Colonic mucosa (tissue), 4 donors: ENCODE measurements at regions not wholly inside any gene's neighbourhood (a gene's known extent, or its start where the extent isn't known, plus 50 kb on each side); places are given as distances from the start of the nearest gene placed in this dataset.

Source experiments
- DNase-seq: peaks from one replicate; pipeline ENCODE4 v3.0.0-alpha.2; 2020
- H3K27ac ChIP-seq: fragments of 200-600 bp; one replicate; pipeline ENCODE4 v1.8.0; 2021
- H3K27me3 ChIP-seq: fragments of 200-600 bp; one replicate; pipeline ENCODE4 v1.8.0; 2021
- H3K36me3 ChIP-seq: fragments of 200-600 bp; one replicate; pipeline ENCODE4 v1.8.0; 2021
- H3K4me1 ChIP-seq: fragments of 200-600 bp; one replicate; pipeline ENCODE4 v1.8.0; 2021; ENCODE audit warnings: mild to moderate bottlenecking
- H3K4me3 ChIP-seq: fragments of 200-600 bp; one replicate; pipeline ENCODE4 v1.8.0; 2021
- H3K9ac ChIP-seq, 2 donors: one replicate each; pipeline ENCODE4 v1.7.0; 2013; ENCODE audit warnings: control low read depth in 2 of 2, low read depth in 2 of 2, low read length in 2 of 2
- H3K9me3 ChIP-seq: fragments of 200-600 bp; one replicate; pipeline ENCODE4 v1.8.0; 2021
- intact Hi-C: fragments of 100-400 bp; cut with DNase I; formaldehyde crosslinking; loops from one replicate; pipeline ENCODE4 v1.14.1; 2022
- TF ChIP-seq, protein P1 (sequence below): fragments of 200-600 bp; IDR thresholded peaks from one replicate; pipeline ENCODE4 v1.8.0; 2022; ENCODE audit warnings: antibody characterized with exemption, mild to moderate bottlenecking
- donor health status: healthy.
- donor health status: DM: no; HTN: no; CAD: no.
- donor health status: DM: no; HTN: no; CAD: no.

DNA sequence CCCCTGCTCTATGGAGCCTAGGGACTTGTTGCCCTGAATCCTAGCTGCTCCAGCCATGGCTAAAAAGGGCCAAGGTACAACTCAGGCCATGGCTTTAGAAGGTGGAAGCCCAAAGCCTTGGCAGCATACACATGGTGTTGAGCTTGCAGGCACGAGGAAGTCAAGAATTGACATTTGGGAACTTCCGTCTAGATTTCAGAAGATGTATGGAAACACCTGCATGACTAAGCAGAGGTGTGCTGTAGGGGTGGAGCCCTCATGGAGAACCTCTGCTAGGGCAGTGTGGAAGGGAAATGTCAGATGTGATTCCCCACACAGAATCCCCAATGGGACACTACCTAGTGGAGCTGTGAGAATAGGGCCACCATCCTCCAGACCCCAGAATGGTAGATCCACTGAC lies 95.1 kb upstream of the TMEM170B start:
- H3K4me1 ChIP-seq, result no peaks in the 10 kb centered on the region
- no peaks in the 10 kb centered on the region for H3K36me3 ChIP-seq
- H3K27ac ChIP-seq, result no peak overlapping the region
- no peak overlapping the region for H3K9ac ChIP-seq
- no peak for DNase-seq
- no peak overlapping the region for H3K4me3 ChIP-seq
- intact Hi-C loops, result loop anchor here (10.0 kb wide), 1 partner anchor 268 kb away; no protein-coding TSS in a partner anchor
- H3K27me3 ChIP-seq, result no peaks in the 10 kb centered on the region
- TF ChIP-seq, protein P1, sequence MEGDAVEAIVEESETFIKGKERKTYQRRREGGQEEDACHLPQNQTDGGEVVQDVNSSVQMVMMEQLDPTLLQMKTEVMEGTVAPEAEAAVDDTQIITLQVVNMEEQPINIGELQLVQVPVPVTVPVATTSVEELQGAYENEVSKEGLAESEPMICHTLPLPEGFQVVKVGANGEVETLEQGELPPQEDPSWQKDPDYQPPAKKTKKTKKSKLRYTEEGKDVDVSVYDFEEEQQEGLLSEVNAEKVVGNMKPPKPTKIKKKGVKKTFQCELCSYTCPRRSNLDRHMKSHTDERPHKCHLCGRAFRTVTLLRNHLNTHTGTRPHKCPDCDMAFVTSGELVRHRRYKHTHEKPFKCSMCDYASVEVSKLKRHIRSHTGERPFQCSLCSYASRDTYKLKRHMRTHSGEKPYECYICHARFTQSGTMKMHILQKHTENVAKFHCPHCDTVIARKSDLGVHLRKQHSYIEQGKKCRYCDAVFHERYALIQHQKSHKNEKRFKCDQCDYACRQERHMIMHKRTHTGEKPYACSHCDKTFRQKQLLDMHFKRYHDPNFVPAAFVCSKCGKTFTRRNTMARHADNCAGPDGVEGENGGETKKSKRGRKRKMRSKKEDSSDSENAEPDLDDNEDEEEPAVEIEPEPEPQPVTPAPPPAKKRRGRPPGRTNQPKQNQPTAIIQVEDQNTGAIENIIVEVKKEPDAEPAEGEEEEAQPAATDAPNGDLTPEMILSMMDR, result no peak
- H3K9me3 ChIP-seq, result no peaks in the 10 kb centered on the region

DNA sequence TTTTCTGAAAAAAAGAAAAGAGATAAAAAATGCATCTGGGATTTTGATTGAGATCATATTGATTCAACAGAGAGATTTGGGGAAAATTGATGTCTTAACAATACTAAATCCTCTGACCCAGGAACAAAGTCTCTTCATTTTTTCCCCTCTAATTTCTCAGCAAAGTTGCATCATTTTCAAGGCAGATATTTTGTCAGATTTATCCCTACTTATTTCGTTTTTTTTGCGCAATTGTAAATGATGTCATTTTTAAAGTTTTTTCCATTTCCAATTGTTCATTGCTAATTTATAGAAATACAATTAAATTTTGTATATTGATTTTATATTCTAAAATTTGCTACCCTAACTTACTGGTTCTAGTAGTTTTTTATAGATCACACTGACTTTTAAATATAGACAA lies 97.7 kb upstream of the TMEM170B start:
- intact Hi-C loops, result loop anchor here (10.0 kb wide), 1 partner anchor 265 kb away; no protein-coding TSS in a partner anchor
- TF ChIP-seq, protein P1, result no peak
- H3K9me3 ChIP-seq, result no peaks in the 10 kb centered on the region
- H3K27me3 ChIP-seq, result no peaks in the 10 kb centered on the region
- no peaks in the 10 kb centered on the region for H3K36me3 ChIP-seq
- H3K4me1 ChIP-seq, result no peaks in the 10 kb centered on the region
- H3K9ac ChIP-seq, result no peak overlapping the region
- no peak overlapping the region for H3K27ac ChIP-seq
- H3K4me3 ChIP-seq, result no peak overlapping the region
- DNase-seq, result no peak

DNA sequence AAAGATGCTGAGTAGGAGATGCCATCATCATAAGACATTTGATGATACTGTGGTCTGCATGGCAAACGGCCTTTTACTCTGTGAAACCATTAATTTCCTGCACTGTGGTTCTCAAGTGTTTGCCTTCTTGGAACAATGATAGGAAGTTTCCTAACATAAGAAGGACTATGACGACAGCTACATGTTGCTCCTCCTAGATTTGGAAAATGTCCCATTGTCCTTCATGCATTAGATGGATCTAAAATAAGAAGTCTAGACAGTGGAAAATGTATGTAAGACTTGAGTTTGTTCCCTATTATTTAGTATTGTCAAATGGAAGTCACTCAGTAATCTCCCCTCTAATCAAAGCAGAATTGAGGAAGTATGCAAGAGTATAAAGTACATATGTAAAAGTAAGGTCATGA lies 98.5 kb upstream of the TMEM170B start:
- intact Hi-C loops, result no loop called here
- no peak overlapping the region for H3K4me3 ChIP-seq
- no peaks in the 10 kb centered on the region for H3K4me1 ChIP-seq
- no peaks in the 10 kb centered on the region for H3K36me3 ChIP-seq
- DNase-seq, result no peak
- H3K9me3 ChIP-seq, result no peaks in the 10 kb centered on the region
- TF ChIP-seq, protein P1, result no peak
- no peak overlapping the region for H3K9ac ChIP-seq
- no peak overlapping the region for H3K27ac ChIP-seq
- no peaks in the 10 kb centered on the region for H3K27me3 ChIP-seq

DNA sequence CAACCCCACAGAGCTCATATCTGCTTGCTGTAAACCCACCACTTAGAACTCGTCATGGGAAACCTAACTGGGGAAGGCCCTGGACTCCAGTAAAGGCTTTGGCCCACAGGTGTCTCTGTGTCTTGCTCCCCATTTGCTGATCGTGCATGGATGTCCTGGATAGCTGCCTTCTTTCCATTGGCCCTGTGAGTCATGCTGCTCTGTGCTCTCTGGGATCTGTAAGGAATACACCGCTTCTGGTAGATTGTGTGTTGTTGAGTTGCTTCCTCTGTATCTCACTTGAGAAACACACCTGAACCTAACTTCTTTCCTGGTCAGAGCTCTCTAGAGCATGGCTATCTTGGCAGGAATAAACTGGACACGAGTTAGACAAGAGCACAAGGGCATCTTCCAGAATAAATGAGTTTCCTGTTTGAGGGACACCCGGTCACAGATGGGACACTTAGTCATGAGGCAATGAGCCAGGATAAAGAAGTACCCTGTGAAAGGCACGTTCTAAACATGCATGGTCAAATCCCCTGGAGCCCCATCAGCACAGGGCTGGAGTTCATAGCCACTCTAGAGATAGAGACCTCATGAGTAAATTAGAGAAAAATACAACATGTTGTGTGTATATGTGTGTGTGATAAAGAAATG lies 99.6 kb upstream of the TMEM170B start:
- no peaks in the 10 kb centered on the region for H3K36me3 ChIP-seq
- H3K9ac ChIP-seq, result no peak overlapping the region
- H3K9me3 ChIP-seq, result no peaks in the 10 kb centered on the region
- intact Hi-C loops, result no loop called here
- no peak for DNase-seq
- no peak overlapping the region for H3K4me3 ChIP-seq
- TF ChIP-seq, protein P1, result no peak
- H3K4me1 ChIP-seq, result no peaks in the 10 kb centered on the region
- H3K27me3 ChIP-seq, result no peaks in the 10 kb centered on the region
- H3K27ac ChIP-seq, result no peak overlapping the region

DNA sequence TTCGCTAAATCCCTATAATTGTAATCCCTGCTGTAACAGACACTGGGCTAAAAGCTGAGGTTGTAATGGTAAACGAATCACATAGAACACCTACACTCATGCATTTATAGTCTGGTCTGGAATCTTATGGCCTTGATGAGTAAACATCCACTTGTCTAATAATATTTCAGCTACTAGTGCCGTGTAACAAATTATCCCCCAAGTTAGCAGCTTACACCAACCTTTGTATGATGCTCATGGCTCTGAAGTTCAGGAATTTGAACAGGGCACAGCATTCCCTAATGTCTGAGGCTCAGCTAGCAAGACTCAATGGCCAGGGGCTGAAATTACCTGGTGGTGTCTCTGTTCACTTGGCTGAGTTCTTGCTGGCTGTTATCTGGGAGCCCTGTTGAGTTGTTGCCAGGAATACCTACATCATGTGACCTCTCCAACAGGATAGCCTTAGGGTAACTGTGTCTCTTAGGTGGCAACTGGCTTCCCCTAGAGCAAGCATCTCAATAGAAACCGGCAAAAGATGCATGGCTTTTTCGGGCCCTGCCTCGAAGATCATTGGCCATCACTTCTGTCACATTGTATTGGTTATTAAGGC lies 100.9 kb upstream of the TMEM170B start:
- TF ChIP-seq, protein P1, result no peak
- DNase-seq, result no peak
- H3K4me3 ChIP-seq, result no peak overlapping the region
- no peaks in the 10 kb centered on the region for H3K36me3 ChIP-seq
- intact Hi-C loops, result no loop called here
- H3K9ac ChIP-seq, result no peak overlapping the region
- no peaks in the 10 kb centered on the region for H3K27me3 ChIP-seq
- H3K27ac ChIP-seq, result no peak overlapping the region
- no peaks in the 10 kb centered on the region for H3K4me1 ChIP-seq
- no peaks in the 10 kb centered on the region for H3K9me3 ChIP-seq
